ENCODE measurements at regions not wholly inside any gene's neighbourhood (a gene's known extent, or its start where the extent isn't known, plus 50 kb on each side); places are given as distances from the start of the nearest gene placed in this dataset.
A peak's percentile ranks its signal among the peaks of the same experiment; 100 is the strongest.

DNA sequence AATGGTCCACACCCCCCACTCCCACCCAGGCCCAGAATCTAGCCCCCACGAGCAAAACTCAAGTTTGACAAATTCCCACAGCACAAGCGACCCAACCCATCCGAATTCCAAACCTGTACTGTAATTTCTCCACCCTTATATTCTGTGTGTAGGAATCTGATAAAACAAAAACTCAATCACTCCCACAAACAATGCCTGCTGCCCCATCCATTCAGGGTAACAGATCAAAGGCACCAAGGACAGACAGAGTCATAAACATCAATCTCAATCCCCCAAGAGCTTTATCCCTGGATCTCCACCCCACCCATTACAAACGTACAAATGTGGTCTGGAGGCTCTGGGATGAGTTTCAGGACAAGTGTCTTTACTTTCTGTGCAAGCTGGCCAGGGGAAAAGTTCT is 157.8 kb downstream of the AXIN2 start:
- DNase-seq = no peak

DNA sequence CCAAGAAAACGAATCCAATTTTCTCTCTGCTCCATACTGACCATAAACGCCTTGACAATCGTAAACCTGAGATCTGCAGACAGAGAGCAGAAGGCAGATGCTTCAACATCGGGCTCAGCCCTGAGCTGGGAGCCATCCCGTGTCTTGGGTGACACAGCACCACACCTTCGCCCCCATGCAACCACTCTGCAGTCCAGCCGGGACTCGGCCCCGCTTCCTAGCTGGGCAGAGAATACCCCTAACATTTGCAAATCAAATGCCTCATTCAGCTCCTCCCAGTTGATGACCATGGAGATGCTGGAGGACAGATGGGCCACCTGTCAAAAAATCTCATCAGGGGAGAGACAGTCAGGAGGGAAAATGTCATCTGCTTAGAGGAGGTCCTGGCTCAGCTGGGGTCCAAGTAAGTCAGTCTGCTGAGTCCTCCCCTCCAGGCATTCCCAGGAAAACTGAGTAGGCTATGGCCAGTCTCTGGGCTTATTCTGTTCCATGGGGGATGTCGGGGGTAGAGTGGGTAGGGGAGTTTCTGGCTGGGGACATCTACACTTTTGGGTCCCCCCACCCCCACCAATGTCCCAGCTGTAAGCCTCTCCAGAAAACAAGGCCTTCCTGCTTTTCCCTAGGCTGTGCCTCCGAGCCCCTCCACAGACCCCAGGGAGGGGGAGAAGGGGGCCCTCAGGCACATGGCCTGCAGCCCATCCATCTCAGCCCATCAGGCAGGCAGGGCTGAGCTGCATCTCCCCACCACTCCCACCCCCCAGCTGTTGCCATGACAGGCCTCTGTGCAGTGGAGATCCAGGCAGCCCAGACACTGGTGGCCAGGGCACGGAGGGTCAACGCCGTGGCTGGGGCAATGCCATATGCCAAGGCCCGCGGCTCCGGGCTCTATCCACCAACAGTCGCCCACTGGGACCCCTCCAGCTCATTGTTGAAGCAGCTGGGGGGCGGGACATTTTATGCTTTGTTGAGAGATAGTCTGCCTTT is 158.6 kb downstream of the AXIN2 start:
- DNase-seq = no peak

GRCh38 chr17:65401561-65401960 is 159.9 kb downstream of the AXIN2 start:
- no peak for DNase-seq

DNA sequence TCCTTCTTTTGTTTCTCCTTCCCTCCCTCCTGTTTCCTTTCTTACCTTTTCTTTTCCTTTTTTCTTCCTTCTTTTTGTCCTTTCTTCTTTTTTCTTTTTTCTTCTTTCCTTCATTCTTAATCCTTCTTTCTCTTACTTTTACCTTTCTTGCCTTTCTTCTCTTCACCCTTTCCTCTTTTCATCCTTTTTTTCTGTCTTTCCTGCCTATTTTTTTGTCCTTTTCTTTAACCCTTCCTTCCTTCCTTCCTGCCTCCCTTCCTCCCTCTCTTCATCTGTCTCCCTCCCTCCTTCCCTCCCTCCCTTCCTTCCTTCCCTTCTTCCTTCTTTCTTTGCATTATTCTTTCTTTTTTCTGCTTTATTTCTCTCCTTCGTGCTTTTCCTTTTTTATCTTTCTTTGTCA is 160.7 kb downstream of the AXIN2 start:
- DNase-seq = no peak

GRCh38 chr17:65398040-65398787 is 163.2 kb downstream of the AXIN2 start:
- no peak for DNase-seq

DNA sequence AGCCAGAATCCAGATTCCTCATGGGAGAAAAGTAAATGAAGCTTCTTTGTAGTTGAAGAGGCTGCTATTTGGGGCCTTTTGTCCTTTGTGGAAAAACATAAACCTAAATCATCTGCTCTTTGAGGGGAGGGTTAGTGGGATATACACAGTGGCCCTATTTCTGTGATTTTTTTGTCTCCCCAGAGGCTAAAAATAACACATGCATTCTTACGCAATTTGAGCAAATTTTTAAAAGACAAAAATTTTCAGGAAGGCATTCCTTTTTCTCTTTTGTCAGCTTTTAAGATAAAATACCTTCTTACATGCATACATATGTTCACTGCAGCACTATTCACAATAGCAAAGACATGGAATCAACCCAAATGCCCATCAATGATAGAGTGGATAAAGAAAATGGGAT is 165.5 kb downstream of the AXIN2 start:
- DNase-seq = no peak

DNA sequence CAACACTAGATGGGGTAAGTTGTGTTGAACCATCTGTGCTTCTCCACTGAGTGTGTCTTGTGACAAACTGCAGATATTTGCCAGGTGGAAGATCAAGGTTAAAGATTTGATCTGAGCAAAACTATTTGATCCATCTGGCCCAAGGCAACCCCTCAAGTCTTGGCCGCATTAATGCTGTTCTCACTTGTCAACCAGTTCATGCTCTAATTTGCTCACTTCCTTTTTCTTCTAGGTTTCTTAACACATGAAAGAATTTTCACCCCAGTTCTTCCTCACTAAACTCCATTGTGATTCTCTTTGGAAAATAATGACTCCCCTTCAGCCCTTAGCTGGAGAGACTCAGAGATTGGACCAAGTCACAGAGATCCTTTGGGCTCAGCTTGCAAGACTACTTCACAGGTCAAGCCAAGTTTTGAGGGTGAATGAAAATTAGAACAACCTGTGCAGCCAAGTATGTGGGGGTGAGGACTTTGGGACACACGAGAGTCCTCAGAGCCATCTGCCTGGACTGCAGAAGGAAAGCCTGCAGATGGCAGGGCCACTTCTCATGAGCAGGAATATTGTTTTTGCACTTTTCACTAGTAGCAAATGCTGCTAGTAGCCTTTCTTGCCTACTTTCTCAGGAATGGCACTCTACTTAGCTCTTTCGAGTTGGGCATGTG is 166.5 kb downstream of the AXIN2 start:
- DNase-seq = no peak

- DNase-seq = no peak
Measured at GRCh38 chr17:65393514-65393913, 167.9 kb downstream of the AXIN2 start.

GRCh38 chr17:65389949-65390348 is 171.5 kb downstream of the AXIN2 start:
- DNase-seq = no peak

DNA sequence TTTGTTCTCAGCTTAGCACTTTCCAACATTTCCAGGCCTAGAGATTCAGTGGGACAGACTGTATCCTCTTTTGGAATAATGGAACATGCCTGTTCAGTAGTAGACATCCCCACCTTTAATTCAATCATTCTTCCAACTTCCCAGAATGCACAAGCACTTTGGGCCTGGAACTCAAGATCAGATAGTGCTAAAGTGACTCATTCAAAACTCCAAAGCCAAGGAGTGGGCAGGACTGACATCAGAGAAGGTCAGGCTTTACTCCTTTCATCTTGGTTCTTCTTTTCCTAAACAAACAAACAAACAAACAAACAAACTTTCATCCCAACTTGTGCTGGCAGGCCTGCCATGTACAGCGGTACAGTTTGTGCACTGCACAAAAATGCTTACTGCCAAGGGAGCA is 172.0 kb downstream of the AXIN2 start:
- DNase-seq = no peak

- DNase-seq = no peak
Measured at GRCh38 chr17:65388911-65389310, 172.5 kb downstream of the AXIN2 start.

DNA sequence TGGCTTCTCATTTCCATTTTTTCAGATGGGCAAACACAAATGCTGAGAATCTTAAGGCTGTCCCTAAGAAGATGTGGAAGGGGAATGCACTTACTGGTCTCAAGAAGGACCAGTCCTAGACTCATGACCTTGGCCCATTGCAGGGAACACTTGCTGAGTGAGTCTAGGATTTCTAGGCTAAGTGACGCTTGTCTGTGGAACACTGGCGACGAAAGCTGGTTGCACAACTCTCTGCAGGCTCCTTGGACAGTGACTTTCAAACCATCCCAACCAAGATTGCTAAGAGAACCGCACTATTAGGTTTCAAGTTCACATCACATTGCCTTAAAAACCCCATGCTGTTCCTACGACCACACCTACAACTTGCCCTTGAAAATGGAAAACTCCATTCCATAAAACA is 174.1 kb downstream of the AXIN2 start:
- no peak for DNase-seq

DNA sequence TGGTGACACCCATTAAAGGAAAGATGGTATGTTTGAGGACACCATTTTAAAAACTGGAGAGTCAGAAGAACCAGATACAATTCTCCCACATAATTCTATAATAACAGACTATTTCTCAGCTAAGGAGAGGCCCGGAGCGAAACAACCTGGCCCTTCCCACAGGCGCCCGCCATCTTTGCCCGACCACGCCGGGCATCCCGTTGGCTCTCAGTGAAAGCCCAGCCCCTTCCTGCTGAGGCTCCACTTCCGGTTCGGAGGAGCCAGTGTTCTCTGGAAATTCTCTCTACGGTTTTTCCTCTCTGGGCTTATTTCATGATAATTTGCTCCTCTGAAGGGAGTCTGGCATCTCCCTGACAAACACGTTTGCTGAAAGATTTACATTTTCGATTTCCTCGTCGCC is 175.7 kb downstream of the AXIN2 start:
- DNase-seq = no peak

DNA sequence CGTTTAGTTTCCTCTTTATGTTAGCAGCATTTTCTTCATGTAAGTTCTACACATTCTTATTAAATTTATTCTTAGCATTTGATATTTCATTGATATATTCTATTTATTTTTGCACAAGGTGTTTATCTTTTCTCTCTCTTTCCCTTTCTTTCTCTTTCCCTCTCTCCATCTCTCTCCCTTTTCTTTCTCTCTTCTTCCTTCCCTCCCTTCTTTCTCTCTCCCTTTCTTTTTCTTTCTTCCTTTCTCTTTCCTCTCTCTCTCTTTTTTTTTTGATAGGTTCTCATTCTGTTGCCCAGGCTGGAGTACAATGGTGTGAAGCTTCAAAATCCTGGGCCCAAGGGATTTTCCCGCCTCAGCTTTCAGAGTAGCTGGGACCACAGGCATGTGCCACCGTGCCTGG is 176.4 kb downstream of the AXIN2 start:
- no peak for DNase-seq

DNA sequence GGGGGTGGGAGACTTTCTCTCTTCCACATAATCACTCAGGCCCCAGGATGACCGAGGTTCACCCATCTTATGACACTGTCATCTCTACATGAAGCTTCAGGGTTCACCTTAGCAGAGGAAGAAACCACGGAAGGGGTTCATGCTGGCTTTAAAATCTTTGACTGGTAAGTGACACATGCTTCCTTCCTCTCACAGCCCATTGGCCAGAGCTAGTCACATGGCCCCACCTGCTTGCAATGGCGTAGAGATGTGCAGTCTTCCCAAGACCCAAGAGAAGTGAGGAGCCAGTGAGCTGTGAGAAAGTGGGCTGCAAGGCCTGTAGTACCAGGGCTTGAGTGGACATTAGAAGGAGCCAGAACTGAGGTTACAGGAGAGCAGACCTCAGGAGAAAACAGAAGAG is 180.3 kb downstream of the AXIN2 start:
- no peak for DNase-seq

DNA sequence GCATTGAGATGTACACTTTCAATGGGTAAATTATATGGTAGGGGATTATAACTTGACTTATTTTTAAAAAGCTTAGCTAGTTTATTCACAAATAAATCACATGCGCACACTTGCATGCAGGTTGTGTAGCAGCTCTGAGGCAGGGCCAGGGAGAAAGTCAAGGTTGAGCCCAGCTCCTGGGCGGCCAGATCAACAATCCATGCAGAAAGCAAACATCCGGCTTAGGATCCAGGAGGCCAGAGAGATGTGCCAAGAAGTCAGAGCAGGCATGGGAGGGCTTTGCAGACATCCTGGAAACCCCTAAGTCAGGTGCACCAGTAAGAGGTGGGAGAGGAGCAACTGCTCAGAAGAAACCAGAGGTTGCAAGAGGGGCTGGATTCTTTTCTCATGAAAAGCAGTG is 186.5 kb downstream of the AXIN2 start:
- DNase-seq = no peak

DNA sequence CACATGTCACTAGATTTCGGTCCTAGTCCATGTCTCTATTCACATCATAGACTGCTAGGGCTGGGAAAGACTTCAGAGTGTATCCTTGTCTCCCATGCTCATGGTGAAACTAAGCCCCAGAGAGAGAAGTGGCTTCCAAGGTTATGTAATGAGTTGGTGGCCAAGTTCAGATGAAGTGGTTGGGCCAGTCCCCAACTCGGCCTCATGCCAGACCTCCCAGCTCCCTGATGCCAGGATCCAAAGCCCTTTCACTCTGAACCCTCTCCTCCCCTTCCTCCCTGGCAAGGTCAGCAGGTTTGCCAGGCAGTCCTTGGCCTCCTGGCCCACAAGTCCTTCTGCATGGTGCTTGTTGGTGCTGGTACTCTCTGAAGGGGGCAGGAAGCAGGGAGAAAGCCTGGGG is 189.7 kb downstream of the AXIN2 start:
- no peak for DNase-seq

GRCh38 chr17:65370669-65371131 is 190.7 kb downstream of the AXIN2 start:
- DNase-seq = no peak

DNA sequence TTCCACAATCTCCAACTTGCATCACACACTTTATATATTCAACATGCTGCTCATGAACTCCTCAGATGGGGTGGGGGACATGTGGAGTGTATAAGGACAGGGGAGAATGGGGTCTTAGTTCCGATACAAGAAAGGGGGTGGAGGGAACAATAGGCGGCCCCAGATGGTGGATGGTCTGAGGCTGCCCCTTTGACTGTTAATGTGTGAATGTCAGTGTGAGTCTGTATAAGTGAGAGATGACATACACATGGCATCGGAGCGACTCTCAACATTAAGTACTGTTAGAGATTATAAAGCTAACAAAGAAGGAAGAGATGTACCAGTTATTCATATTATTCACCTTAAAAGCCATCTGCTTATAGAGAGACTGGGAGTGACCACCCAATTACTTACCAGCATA is 193.1 kb downstream of the AXIN2 start:
- no peak for DNase-seq

DNA sequence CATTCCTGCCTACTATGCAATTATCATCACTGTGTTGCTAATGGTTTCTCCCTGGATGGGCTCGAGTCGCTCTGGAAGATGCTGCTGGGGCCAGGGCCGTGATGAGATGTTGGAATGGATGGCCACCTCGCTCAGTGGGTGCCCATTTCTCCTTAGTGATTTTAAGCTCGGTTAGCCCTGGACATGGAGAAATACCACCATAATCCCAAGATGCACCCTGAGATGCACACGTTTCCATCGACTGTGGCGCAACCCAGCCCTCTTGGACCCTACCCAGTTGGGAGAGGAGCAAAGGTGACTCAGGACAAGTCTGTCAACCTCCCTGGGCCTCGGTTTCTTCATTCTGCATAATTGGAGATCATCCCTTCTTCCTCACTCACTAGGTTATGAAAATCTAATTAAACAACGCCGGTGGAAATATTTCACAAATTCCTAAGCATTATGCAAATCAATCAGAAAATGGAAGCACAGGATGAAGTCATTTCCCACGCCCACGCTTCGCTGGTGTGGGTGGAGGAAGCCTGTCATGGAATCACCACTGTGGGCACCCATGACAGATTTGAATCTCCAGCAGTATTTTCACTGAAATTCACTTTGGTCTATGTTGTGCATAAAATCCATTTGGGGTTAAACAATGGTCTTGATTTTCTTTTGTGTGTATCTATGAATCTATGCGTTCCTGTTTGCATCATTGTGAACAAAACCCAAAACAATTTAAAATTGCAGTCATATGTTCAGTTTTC is 195.2 kb downstream of the AXIN2 start:
- DNase-seq = peak; percentile 87

DNA sequence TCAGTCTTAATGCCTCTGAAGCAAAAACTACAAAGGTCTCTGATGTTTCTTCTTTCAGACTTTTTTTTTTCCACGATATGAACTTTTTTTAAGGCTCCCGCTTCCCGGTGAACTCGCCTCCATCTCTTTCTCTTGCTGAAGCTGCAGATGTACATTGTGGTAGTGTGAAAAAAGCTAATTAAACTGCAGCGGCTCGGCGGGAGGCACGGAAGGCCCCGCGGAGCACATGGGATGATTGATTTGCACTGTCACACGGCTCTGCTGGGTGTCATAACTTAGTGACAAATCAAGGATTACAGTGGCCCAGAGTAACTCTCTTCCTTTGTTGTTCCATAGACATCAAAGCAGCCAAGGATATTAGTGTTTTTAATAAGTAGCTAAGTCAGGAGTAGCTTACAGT is 196.3 kb downstream of the AXIN2 start:
- DNase-seq = no peak

DNA sequence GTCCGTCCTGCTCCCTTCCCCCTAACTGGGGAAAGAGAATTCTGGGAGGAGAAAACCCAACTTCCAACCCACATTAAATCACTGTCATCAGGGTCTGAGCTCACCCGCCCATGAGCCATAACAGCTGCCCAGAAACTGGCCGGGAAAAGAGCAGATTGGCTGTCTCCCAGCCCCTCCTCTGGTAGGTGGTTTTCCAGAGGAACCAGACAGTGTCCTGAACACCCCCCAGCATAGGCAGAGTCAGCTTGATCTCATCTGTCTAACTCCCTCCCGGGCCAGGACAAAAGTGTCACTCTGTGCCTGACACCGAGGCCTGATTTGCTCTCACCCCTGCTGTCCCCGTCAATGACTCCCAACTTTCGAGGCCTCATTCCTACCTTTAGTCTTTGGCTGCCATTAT is 197.0 kb downstream of the AXIN2 start:
- DNase-seq = no peak

- no peak for DNase-seq
Measured at GRCh38 chr17:65362826-65363225, 198.6 kb downstream of the AXIN2 start.

Measured in stimulated activated CD4-positive, alpha-beta T cell treated with anti-CD3 and anti-CD28 coated beads, Interleukin-15, amount 100 ng/mL, for 24 hours (primary cell).